HEK293 (cell line): ENCODE measurements at regions not wholly inside any gene's neighbourhood (a gene's known extent, or its start where the extent isn't known, plus 50 kb on each side); places are given as distances from the start of the nearest gene placed in this dataset.
A peak's percentile ranks its signal among the peaks of the same experiment; 100 is the strongest.
"Not testable (repeated sequence)": the region's sequence is repeated elsewhere in the genome, so short reads cannot be mapped to it uniquely, and the experiment has no call there.

Experiments
- CTCF ChIA-PET: fragments of 350-600 bp; formaldehyde crosslinking; extraction: SDS; loops from one replicate; lab custom pipeline; 2021; ENCODE audit warnings: antibody characterized with exemption; lab: Yijun Ruan, JAX
- POLR2A ChIA-PET: fragments of 300-600 bp; formaldehyde crosslinking; extraction: SDS; loops from one replicate; lab custom pipeline; 2020; ENCODE audit warnings: antibody characterized with exemption, inconsistent platforms; lab: Yijun Ruan, JAX
- H3K27ac ChIP-seq: fragments of 200-500 bp; sonication (Bioruptor generic); 2 replicates; pipeline ENCODE4 v1.5.1; 2014; ENCODE audit warnings: low read depth, low read length, control low read depth, inconsistent platforms; ENCODE audit errors: extremely low read depth
- H3K36me3 ChIP-seq, 2 experiments: fragments of 200-500 bp in 1 of 2; sonication (Bioruptor generic) in 1 of 2; 1 replicate in 1 of 2; 2 replicates in 1 of 2; pipeline ENCODE4 v1.5.1; 2014 to 2017; ENCODE audit warnings: inconsistent platforms in 2 of 2, low read length in 2 of 2; ENCODE audit not compliant: control insufficient read depth in 2 of 2, insufficient read depth in 1 of 2
- H3K4me1 ChIP-seq: fragments of 200-500 bp; sonication (Bioruptor generic); 2 replicates; pipeline ENCODE4 v1.5.1; 2014; ENCODE audit warnings: mild to moderate bottlenecking, low read length, inconsistent platforms; ENCODE audit not compliant: control insufficient read depth, insufficient read depth
- H3K4me3 ChIP-seq: 2 replicates; pipeline ENCODE4 v1.5.1; 2011; ENCODE audit warnings: low read depth, mild to moderate bottlenecking, control low read depth, low read length, moderate library complexity
- H3K9me3 ChIP-seq: fragments of 200-500 bp; sonication (Bioruptor generic); 2 replicates; pipeline ENCODE4 v1.5.1; 2014; ENCODE audit warnings: low read depth, low read length, inconsistent platforms; ENCODE audit not compliant: control insufficient read depth, insufficient read depth
- BCL11A ChIP-seq: fragments of 450-650 bp; formaldehyde crosslinking; IDR thresholded peaks from 2 replicates; pipeline ENCODE4 v1.5.1; 2016; ENCODE audit warnings: low read depth, missing biosample characterization, missing genetic modification characterization
- EGR2 ChIP-seq: fragments of 450-650 bp; formaldehyde crosslinking; IDR thresholded peaks from 2 replicates; pipeline ENCODE4 v1.5.1; 2016; ENCODE audit warnings: low read depth, missing biosample characterization, missing genetic modification characterization
- SALL2 ChIP-seq: fragments of 450-650 bp; formaldehyde crosslinking; IDR thresholded peaks from 2 replicates; pipeline ENCODE4 v1.5.0; 2017; ENCODE audit warnings: missing biosample characterization, mild to moderate bottlenecking, missing genetic modification characterization, borderline replicate concordance
- SCRT1 ChIP-seq: fragments of 450-650 bp; formaldehyde crosslinking; IDR thresholded peaks from 2 replicates; pipeline ENCODE4 v1.5.1; 2016; ENCODE audit warnings: missing biosample characterization, missing genetic modification characterization, borderline replicate concordance
- SCRT2 ChIP-seq: fragments of 450-650 bp; formaldehyde crosslinking; IDR thresholded peaks from 2 replicates; pipeline ENCODE4 v1.5.1; 2016; ENCODE audit warnings: missing biosample characterization, missing genetic modification characterization
- ZBTB20 ChIP-seq: fragments of 450-650 bp; formaldehyde crosslinking; IDR thresholded peaks from 2 replicates; pipeline ENCODE4 v1.5.1; 2016; ENCODE audit warnings: missing biosample characterization, missing genetic modification characterization
- ZBTB7A ChIP-seq: fragments of 450-650 bp; formaldehyde crosslinking; IDR thresholded peaks from 2 replicates; pipeline ENCODE4 v1.5.1; 2016; ENCODE audit warnings: low read depth, missing biosample characterization, missing genetic modification characterization
- ZFHX2 ChIP-seq: fragments of 450-650 bp; formaldehyde crosslinking; conservative IDR thresholded peaks from 2 replicates; pipeline ENCODE4 v1.5.1; 2016; ENCODE audit warnings: missing biosample characterization, missing genetic modification characterization
- ZNF10 ChIP-seq: fragments of 450-650 bp; formaldehyde crosslinking; IDR thresholded peaks from 2 replicates; pipeline ENCODE4 v1.5.1; 2017; ENCODE audit warnings: missing biosample characterization, missing genetic modification characterization
- ZNF112 ChIP-seq: fragments of 450-650 bp; formaldehyde crosslinking; IDR thresholded peaks from 2 replicates; pipeline ENCODE4 v1.5.0; 2017; ENCODE audit warnings: missing biosample characterization, missing genetic modification characterization
- ZNF133 ChIP-seq: fragments of 450-650 bp; formaldehyde crosslinking; IDR thresholded peaks from 2 replicates; pipeline ENCODE4 v1.5.1; 2016; ENCODE audit warnings: missing biosample characterization, missing genetic modification characterization
- ZNF148 ChIP-seq: fragments of 450-650 bp; formaldehyde crosslinking; IDR thresholded peaks from 2 replicates; pipeline ENCODE4 v1.5.0; 2017; ENCODE audit warnings: missing biosample characterization, missing genetic modification characterization, borderline replicate concordance
- ZNF280D ChIP-seq: fragments of 450-650 bp; formaldehyde crosslinking; IDR thresholded peaks from 2 replicates; pipeline ENCODE4 v1.5.1; 2016; ENCODE audit warnings: missing biosample characterization, missing genetic modification characterization
- ZNF335 ChIP-seq: fragments of 450-650 bp; formaldehyde crosslinking; conservative IDR thresholded peaks from 2 replicates; pipeline ENCODE4 v1.5.1; 2016; ENCODE audit warnings: missing biosample characterization, missing genetic modification characterization
- ZNF48 ChIP-seq: fragments of 450-650 bp; formaldehyde crosslinking; IDR thresholded peaks from 2 replicates; pipeline ENCODE4 v1.5.1; 2016; ENCODE audit warnings: missing biosample characterization, missing genetic modification characterization
- ZNF501 ChIP-seq: fragments of 450-650 bp; formaldehyde crosslinking; IDR thresholded peaks from 2 replicates; pipeline ENCODE4 v1.5.1; 2016; ENCODE audit warnings: missing biosample characterization, missing genetic modification characterization
- ZNF629 ChIP-seq: fragments of 450-650 bp; formaldehyde crosslinking; IDR thresholded peaks from 2 replicates; pipeline ENCODE4 v1.5.1; 2017; ENCODE audit warnings: missing biosample characterization, missing genetic modification characterization
- ZNF791 ChIP-seq: fragments of 450-650 bp; formaldehyde crosslinking; IDR thresholded peaks from 2 replicates; pipeline ENCODE4 v1.5.1; 2016; ENCODE audit warnings: missing biosample characterization, missing genetic modification characterization
- ZNF837 ChIP-seq: fragments of 450-650 bp; formaldehyde crosslinking; IDR thresholded peaks from 2 replicates; pipeline ENCODE4 v1.5.1; 2016; ENCODE audit warnings: missing biosample characterization, missing genetic modification characterization
- TF ChIP-seq, protein P1 (sequence below): fragments of 450-650 bp; formaldehyde crosslinking; IDR thresholded peaks from 2 replicates; pipeline ENCODE4 v1.5.1; 2017; ENCODE audit warnings: missing biosample characterization, missing genetic modification characterization
- TF ChIP-seq, protein P2 (sequence below): fragments of 450-650 bp; formaldehyde crosslinking; IDR thresholded peaks from 2 replicates; pipeline ENCODE4 v1.5.1; 2016; ENCODE audit warnings: missing biosample characterization, missing genetic modification characterization
- TF ChIP-seq, protein P3 (sequence below): fragments of 450-650 bp; formaldehyde crosslinking; IDR thresholded peaks from 2 replicates; pipeline ENCODE4 v1.5.1; 2016; ENCODE audit warnings: missing biosample characterization, missing genetic modification characterization

DNA sequence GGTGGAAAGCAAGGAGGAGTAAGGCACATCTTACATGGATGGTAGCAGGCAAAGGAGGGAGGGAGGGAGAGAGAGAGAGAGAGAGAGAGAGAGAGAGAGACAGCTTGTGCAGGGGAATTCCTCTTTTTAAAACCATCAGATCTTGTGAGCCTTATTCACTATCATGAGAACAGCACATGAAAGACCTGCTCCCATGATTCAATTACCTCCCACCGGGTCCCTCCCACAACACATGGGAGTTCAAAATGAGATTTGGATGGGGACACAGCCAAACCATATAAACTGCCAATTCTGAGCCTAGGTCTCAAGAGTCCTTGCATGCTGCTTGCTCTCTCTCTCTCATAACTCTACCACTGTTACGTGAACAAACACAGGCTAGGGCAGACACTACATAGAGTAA, 120.8 kb upstream of the SLC6A11 start:
- CTCF ChIA-PET = interaction anchor here (0.7 kb wide), 1 partner anchor 9 kb away, joined by 4 read pairs; no protein-coding TSS in a partner anchor
- H3K36me3 ChIP-seq, H3K9me3 ChIP-seq, POLR2A ChIA-PET, H3K27ac ChIP-seq, H3K4me1 ChIP-seq, H3K4me3 ChIP-seq: not testable (repeated sequence)
- TF ChIP-seq EGR2 (tag by site-specific recombination) = 0 out of 2 replicates have a peak, but pooled peaks have one; percentile 48

- ChIA-PET POLR2A (no interaction called here), CTCF (no interaction called here)
- Histone ChIP-seq H3K4me3 (no peak overlapping the region), H3K9me3 (no peaks in the 10 kb centered on the region), H3K27ac (no peak overlapping the region), H3K4me1 (no peaks in the 10 kb centered on the region), H3K36me3 (no peaks in the 10 kb centered on the region)
- no peak for TF ChIP-seq ZNF335 (tag by site-specific recombination)
- TF ChIP-seq, protein P1, sequence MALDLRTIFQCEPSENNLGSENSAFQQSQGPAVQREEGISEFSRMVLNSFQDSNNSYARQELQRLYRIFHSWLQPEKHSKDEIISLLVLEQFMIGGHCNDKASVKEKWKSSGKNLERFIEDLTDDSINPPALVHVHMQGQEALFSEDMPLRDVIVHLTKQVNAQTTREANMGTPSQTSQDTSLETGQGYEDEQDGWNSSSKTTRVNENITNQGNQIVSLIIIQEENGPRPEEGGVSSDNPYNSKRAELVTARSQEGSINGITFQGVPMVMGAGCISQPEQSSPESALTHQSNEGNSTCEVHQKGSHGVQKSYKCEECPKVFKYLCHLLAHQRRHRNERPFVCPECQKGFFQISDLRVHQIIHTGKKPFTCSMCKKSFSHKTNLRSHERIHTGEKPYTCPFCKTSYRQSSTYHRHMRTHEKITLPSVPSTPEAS (tag by site-specific recombination) = no peak
- no peak for TF ChIP-seq ZNF10 (tag by site-specific recombination)
- no peak for TF ChIP-seq ZNF148 (tag by site-specific recombination)
- TF ChIP-seq ZFHX2 = peak; percentile 80
- no peak for TF ChIP-seq SALL2 (tag by site-specific recombination)
- peak; percentile 79 for TF ChIP-seq EGR2 (tag by site-specific recombination)
- no peak for TF ChIP-seq ZNF629 (tag by site-specific recombination)
Measured at GRCh38 chr3:10695595-10696285, 120.3 kb upstream of the SLC6A11 start.

DNA sequence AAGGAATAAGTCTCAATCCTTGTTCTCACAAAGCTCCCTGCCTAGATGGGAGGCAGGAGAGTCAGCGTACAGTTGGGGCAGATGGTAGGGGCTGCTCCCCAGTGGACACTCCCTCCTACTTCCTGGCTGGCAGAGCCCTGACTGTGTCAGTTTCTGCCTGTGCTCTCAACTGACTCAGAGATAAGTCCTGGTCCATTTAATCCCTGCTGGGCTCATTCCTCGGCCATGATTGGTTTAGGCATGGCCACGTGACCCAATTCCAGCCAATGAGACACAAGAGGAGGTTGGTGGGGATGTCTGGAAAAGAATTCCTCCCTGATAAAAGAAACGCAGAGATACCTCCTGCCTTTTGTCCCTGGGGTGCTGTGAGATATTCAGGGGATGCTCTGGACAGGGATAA, 118.1 kb upstream of the SLC6A11 start:
- CTCF ChIA-PET = no interaction called here
- no peaks in the 10 kb centered on the region for H3K36me3 ChIP-seq
- no peak overlapping the region for H3K4me3 ChIP-seq
- H3K9me3 ChIP-seq = no peaks in the 10 kb centered on the region
- POLR2A ChIA-PET = no interaction called here
- H3K27ac ChIP-seq = no peak overlapping the region
- H3K4me1 ChIP-seq = no peaks in the 10 kb centered on the region
- TF ChIP-seq SCRT1 (no peak), ZBTB7A (tag by site-specific recombination) (no peak), ZNF280D (tag by site-specific recombination) (no peak), BCL11A (tag by site-specific recombination) (no peak), ZNF133 (tag by site-specific recombination) (no peak), ZNF48 (no peak), ZNF501 (tag by site-specific recombination) (no peak), ZNF837 (tag by site-specific recombination) (no peak), ZBTB20 (tag by site-specific recombination) (no peak), SCRT2 (tag by site-specific recombination) (no peak), ZNF112 (no peak), ZNF791 (tag by site-specific recombination) (no peak)
- TF ChIP-seq, protein P2, sequence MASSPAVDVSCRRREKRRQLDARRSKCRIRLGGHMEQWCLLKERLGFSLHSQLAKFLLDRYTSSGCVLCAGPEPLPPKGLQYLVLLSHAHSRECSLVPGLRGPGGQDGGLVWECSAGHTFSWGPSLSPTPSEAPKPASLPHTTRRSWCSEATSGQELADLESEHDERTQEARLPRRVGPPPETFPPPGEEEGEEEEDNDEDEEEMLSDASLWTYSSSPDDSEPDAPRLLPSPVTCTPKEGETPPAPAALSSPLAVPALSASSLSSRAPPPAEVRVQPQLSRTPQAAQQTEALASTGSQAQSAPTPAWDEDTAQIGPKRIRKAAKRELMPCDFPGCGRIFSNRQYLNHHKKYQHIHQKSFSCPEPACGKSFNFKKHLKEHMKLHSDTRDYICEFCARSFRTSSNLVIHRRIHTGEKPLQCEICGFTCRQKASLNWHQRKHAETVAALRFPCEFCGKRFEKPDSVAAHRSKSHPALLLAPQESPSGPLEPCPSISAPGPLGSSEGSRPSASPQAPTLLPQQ (tag by site-specific recombination) = no peak
- TF ChIP-seq, protein P3, sequence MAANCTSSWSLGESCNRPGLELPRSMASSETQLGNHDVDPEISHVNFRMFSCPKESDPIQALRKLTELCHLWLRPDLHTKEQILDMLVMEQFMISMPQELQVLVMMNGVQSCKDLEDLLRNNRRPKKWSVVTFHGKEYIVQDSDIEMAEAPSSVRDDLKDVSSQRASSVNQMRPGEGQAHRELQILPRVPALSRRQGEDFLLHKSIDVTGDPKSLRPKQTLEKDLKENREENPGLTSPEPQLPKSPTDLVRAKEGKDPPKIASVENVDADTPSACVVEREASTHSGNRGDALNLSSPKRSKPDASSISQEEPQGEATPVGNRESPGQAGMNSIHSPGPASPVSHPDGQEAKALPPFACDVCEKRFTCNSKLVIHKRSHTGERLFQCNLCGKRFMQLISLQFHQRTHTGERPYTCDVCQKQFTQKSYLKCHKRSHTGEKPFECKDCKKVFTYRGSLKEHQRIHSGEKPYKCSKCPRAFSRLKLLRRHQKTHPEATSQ (tag by site-specific recombination) = no peak
